GM19025 (cell line): ENCODE measurements at regions not wholly inside any gene's neighbourhood (a gene's known extent, or its start where the extent isn't known, plus 50 kb on each side); places are given as distances from the start of the nearest gene placed in this dataset.

Experiments
- ATAC-seq: cut with Tn5 transposase; IDR thresholded peaks from one replicate; pipeline ENCODE4 v1.9.1; 2021; ENCODE audit warnings: mild to moderate bottlenecking, low read depth, moderate library complexity; ENCODE audit not compliant: unreplicated experiment

GRCh38 chr5:2183154-2184025 is 300.7 kb upstream of the IRX4 start:
- ATAC-seq, result no peak

- no peak for ATAC-seq
Measured at GRCh38 chr5:2182020-2182419, 299.3 kb upstream of the IRX4 start.

- no peak for ATAC-seq
Measured at GRCh38 chr5:2181557-2181956, 298.8 kb upstream of the IRX4 start.

- ATAC-seq, result no peak
Measured at GRCh38 chr5:2181149-2181548, 298.4 kb upstream of the IRX4 start.

- no peak for ATAC-seq
Measured at GRCh38 chr5:2180456-2180855, 297.7 kb upstream of the IRX4 start.

- no peak for ATAC-seq
Measured at GRCh38 chr5:2179861-2180260, 297.1 kb upstream of the IRX4 start.

GRCh38 chr5:2178528-2178927 is 295.8 kb upstream of the IRX4 start:
- no peak for ATAC-seq

GRCh38 chr5:2178071-2178477 is 295.3 kb upstream of the IRX4 start:
- no peak for ATAC-seq

GRCh38 chr5:2177244-2177643 is 294.5 kb upstream of the IRX4 start:
- no peak for ATAC-seq

- ATAC-seq, result no peak
Measured at GRCh38 chr5:2176581-2176980, 293.9 kb upstream of the IRX4 start.

- ATAC-seq, result no peak
Measured at GRCh38 chr5:2175842-2176404, 293.2 kb upstream of the IRX4 start.

GRCh38 chr5:2175041-2175440 is 292.3 kb upstream of the IRX4 start:
- ATAC-seq, result no peak

GRCh38 chr5:2174538-2174937 is 291.8 kb upstream of the IRX4 start:
- no peak for ATAC-seq

- ATAC-seq, result no peak
Measured at GRCh38 chr5:2173151-2173834, 290.6 kb upstream of the IRX4 start.

GRCh38 chr5:2172471-2172870 is 289.7 kb upstream of the IRX4 start:
- ATAC-seq, result no peak

GRCh38 chr5:2170761-2171160 is 288.0 kb upstream of the IRX4 start:
- no peak for ATAC-seq

- no peak for ATAC-seq
Measured at GRCh38 chr5:2169850-2170760, 287.4 kb upstream of the IRX4 start.

- no peak for ATAC-seq
Measured at GRCh38 chr5:2169430-2169808, 286.7 kb upstream of the IRX4 start.

- ATAC-seq, result no peak
Measured at GRCh38 chr5:2168601-2169429, 286.1 kb upstream of the IRX4 start.

- ATAC-seq, result no peak
Measured at GRCh38 chr5:2167671-2168070, 284.9 kb upstream of the IRX4 start.
